IMR-90 (cell line): ENCODE measurements at regions not wholly inside any gene's neighbourhood (a gene's known extent, or its start where the extent isn't known, plus 50 kb on each side); places are given as distances from the start of the nearest gene placed in this dataset.

ENCODE experiments used
- ATAC-seq: fragments of 200-7000 bp; cut with Tn5 transposase; 2 replicates; pipeline ENCODE4 v1.9.1; 2020; ENCODE audit warnings: low read depth, mild to moderate bottlenecking, moderate library complexity
- BruUV-seq: library from RNA; stranded (reverse); fragments of 400-500 nt; replicated peaks from 2 replicates; lab custom pipeline; 2021; lab: Mats Ljungman, UMichigan
- CTCF ChIA-PET: fragments of 300-600 bp; formaldehyde crosslinking; extraction: SDS; loops from one replicate; lab custom pipeline; 2021; ENCODE audit warnings: antibody characterized with exemption; lab: Yijun Ruan, JAX
- POLR2A ChIA-PET: fragments of 300-600 bp; sonication (Branson Sonifier 250); formaldehyde crosslinking; loops from one replicate; lab custom pipeline; 2022; ENCODE audit warnings: antibody characterized with exemption; ENCODE audit not compliant: unreplicated experiment; lab: Charles Lee
- DNase-seq: peaks from one replicate; pipeline ENCODE4 v3.0.0; 2013
- H2AFZ ChIP-seq: replicated peaks from 2 replicates; pipeline ENCODE3; 2013; ENCODE audit warnings: low read length, mild to moderate bottlenecking; ENCODE audit not compliant: poor library complexity
- H2AK5ac ChIP-seq: 2 replicates; pipeline ENCODE4 v1.6.1; 2013; ENCODE audit warnings: low read depth, low read length, inconsistent platforms
- H2AK9ac ChIP-seq: replicated peaks from 2 replicates; pipeline ENCODE3; 2013; ENCODE audit warnings: mild to moderate bottlenecking, low read depth, low read length, moderate library complexity; ENCODE audit not compliant: poor library complexity
- H2BK120ac ChIP-seq: 2 replicates; pipeline ENCODE4 v1.6.1; 2013; ENCODE audit warnings: low read depth, low read length, inconsistent platforms
- H2BK15ac ChIP-seq: 3 replicates; pipeline ENCODE4 v1.6.1; 2013; ENCODE audit warnings: low read depth, low read length, inconsistent platforms
- H2BK20ac ChIP-seq: 2 replicates; pipeline ENCODE4 v1.6.1; 2013; ENCODE audit warnings: low read depth, mild to moderate bottlenecking, inconsistent platforms, low read length, moderate library complexity
- H2BK5ac ChIP-seq: 2 replicates; pipeline ENCODE4 v1.6.1; 2013; ENCODE audit warnings: mild to moderate bottlenecking, low read depth, low read length, inconsistent platforms; ENCODE audit not compliant: poor library complexity, severe bottlenecking
- H3K14ac ChIP-seq: replicated peaks from 2 replicates; pipeline ENCODE4 v1.6.1; 2013; ENCODE audit warnings: low read depth, low read length, inconsistent platforms
- H3K18ac ChIP-seq: 2 replicates; pipeline ENCODE4 v1.6.1; 2013; ENCODE audit warnings: low read depth, low read length, control low read depth
- H3K23ac ChIP-seq: 2 replicates; pipeline ENCODE4 v1.6.1; 2013; ENCODE audit warnings: low read depth, low read length, inconsistent platforms
- H3K27ac ChIP-seq: 2 replicates; pipeline ENCODE4 v1.5.1; 2013; ENCODE audit warnings: mild to moderate bottlenecking, control low read depth, low read length; ENCODE audit not compliant: insufficient read depth
- H3K27me3 ChIP-seq: 2 replicates; pipeline ENCODE4 v1.6.1; 2013; ENCODE audit warnings: low read length; ENCODE audit not compliant: control insufficient read depth, insufficient read depth
- H3K36me3 ChIP-seq: 2 replicates; pipeline ENCODE4 v1.6.1; 2013; ENCODE audit warnings: low read length, mixed read lengths; ENCODE audit not compliant: control insufficient read depth, insufficient read depth
- H3K4ac ChIP-seq: 2 replicates; pipeline ENCODE4 v1.6.1; 2013; ENCODE audit warnings: low read depth, low read length, inconsistent platforms
- H3K4me1 ChIP-seq: 2 replicates; pipeline ENCODE4 v1.6.1; 2013; ENCODE audit warnings: low read length, mixed read lengths; ENCODE audit not compliant: control insufficient read depth, insufficient read depth
- H3K4me2 ChIP-seq: 2 replicates; pipeline ENCODE4 v1.6.1; 2013; ENCODE audit warnings: low read depth, mild to moderate bottlenecking, control low read depth, low read length, moderate library complexity
- H3K4me3 ChIP-seq: 2 replicates; pipeline ENCODE4 v1.5.1; 2013; ENCODE audit warnings: low read depth, mild to moderate bottlenecking, control low read depth, low read length, moderate library complexity; ENCODE audit not compliant: insufficient read depth
- H3K56ac ChIP-seq: 2 replicates; pipeline ENCODE4 v1.6.1; 2013; ENCODE audit warnings: low read length, inconsistent platforms; ENCODE audit not compliant: insufficient read depth; ENCODE audit errors: extremely low read depth
- H3K79me1 ChIP-seq, 2 experiments: 2 replicates each; pipeline ENCODE4 v1.6.1; 2013; ENCODE audit warnings: low read length in 2 of 2, inconsistent platforms in 1 of 2, low read depth in 1 of 2
- H3K9ac ChIP-seq: 2 replicates; pipeline ENCODE4 v1.6.1; 2013; ENCODE audit warnings: low read depth, low read length, control low read depth
- H3K9me1 ChIP-seq: 2 replicates; pipeline ENCODE4 v1.6.1; 2013; ENCODE audit warnings: low read length, inconsistent platforms; ENCODE audit not compliant: insufficient read depth
- H3K9me3 ChIP-seq: 2 replicates; pipeline ENCODE4 v1.6.1; 2013; ENCODE audit warnings: low read length; ENCODE audit not compliant: control insufficient read depth, insufficient read depth
- H4K20me1 ChIP-seq: 2 replicates; pipeline ENCODE4 v1.6.1; 2013; ENCODE audit warnings: low read length, inconsistent platforms; ENCODE audit not compliant: insufficient read depth
- H4K5ac ChIP-seq: 2 replicates; pipeline ENCODE4 v1.6.1; 2013; ENCODE audit warnings: mild to moderate bottlenecking, low read depth, low read length, control low read depth
- H4K8ac ChIP-seq, 2 experiments: 2 replicates each; pipeline ENCODE4 v1.6.1; 2013; ENCODE audit warnings: low read depth in 2 of 2, low read length in 2 of 2, control low read depth in 1 of 2, inconsistent platforms in 1 of 2
- H4K91ac ChIP-seq: 2 replicates; pipeline ENCODE4 v1.6.1; 2013; ENCODE audit warnings: low read depth, low read length, inconsistent platforms; ENCODE audit not compliant: insufficient read depth
- CHD1 ChIP-seq: IDR thresholded peaks from 2 replicates; pipeline ENCODE4 v1.6.1; 2012; ENCODE audit warnings: low read depth, low read length, improper control_type of control experiment
- NFE2L2 ChIP-seq: fragments of 150-350 bp; IDR thresholded peaks from 2 replicates; pipeline ENCODE4 v1.6.1; 2016; ENCODE audit warnings: low read depth, mild to moderate bottlenecking, low read length
- POLR2A ChIP-seq: IDR thresholded peaks from 2 replicates; pipeline ENCODE4 v1.6.1; 2012; ENCODE audit warnings: mild to moderate bottlenecking, low read depth, low read length
- RCOR1 ChIP-seq: IDR thresholded peaks from 2 replicates; pipeline ENCODE4 v1.6.1; 2012; ENCODE audit warnings: mild to moderate bottlenecking, low read length, improper control_type of control experiment; ENCODE audit not compliant: insufficient replicate concordance
- WGBS, 2 experiments: methylation state at CpG; one replicate each; pipeline versions ENCODE4 v1.1.5 to v1.1.7; 2013; ENCODE audit warnings: missing lambda C conversion rate in 2 of 2; ENCODE audit not compliant: insufficient read length in 1 of 2; ENCODE audit errors: extremely low coverage in 2 of 2; 5-methylcytosine and 5-hydroxymethylcytosine counted together
- dilution Hi-C: fragments of 300-500 bp; cut with HindIII; formaldehyde crosslinking; loops from one replicate; pipeline ENCODE4 v1.14.3; 2018; ENCODE audit warnings: low sequenced_read_pairs; ENCODE audit not compliant: unreplicated experiment
- in situ Hi-C: fragments of 300-500 bp; cut with MboI; formaldehyde crosslinking; loops from 3 replicates; pipeline ENCODE4 v1.14.3; 2019; ENCODE audit warnings: low sequenced_read_pairs, inconsistent platforms, mixed read lengths
- intact Hi-C: fragments of 100-400 bp; cut with micrococcal nuclease; formaldehyde crosslinking; loops from 2 replicates; pipeline ENCODE4 v1.10.0; 2022

DNA sequence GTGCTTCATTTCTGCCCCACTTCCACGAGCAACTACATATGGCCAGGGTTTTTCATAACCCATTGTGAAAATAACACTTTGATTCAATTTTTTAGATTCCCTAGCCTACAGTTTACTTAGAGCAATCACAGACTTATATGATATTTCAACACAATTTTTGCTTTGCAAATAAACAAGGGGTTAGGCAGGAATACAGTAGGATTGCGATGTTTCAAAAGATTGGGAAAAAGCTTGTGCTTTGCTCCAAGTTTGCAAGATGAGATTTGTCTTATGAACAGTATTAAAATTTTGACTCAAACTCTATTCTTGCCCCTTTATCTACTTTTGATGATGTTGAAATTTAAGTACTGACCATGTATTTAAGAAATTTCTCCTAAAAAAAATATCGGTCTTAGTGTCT is 814.5 kb upstream of the PIK3C3 start:
- no TSS peak for BruUV-seq
- Histone ChIP-seq H3K14ac (no peak overlapping the region), H2BK120ac (no peak overlapping the region), H2BK5ac (no peak overlapping the region), H4K20me1 (no peaks in the 10 kb centered on the region), H3K9ac (no peak overlapping the region), H3K9me3 (no peaks in the 10 kb centered on the region), H3K4ac (no peak overlapping the region), H3K23ac (no peak overlapping the region), H2AK9ac (no peak overlapping the region), H3K18ac (no peak overlapping the region), H3K4me2 (no peak overlapping the region), H3K27ac (no peak overlapping the region), H4K5ac (no peak overlapping the region), H3K36me3 (no peaks in the 10 kb centered on the region), H3K79me1 (no peaks in the 10 kb centered on the region), H4K8ac (no peak overlapping the region), H3K56ac (no peak overlapping the region), H2AK5ac (no peak overlapping the region), H2AFZ (no peak overlapping the region), H2BK15ac (no peak overlapping the region), H3K9me1 (no peaks in the 10 kb centered on the region), H4K91ac (no peak overlapping the region), H2BK20ac (no peak overlapping the region), H3K4me1 (no peaks in the 10 kb centered on the region), H3K4me3 (no peak overlapping the region), H3K27me3 (no peaks in the 10 kb centered on the region)
- in situ Hi-C loops, result no loop called here
- ATAC-seq, result no peak; the same call in 1 of the 2 replicates
- dilution Hi-C loops, result no loop called here
- no peak for DNase-seq
- TF ChIP-seq POLR2A (no peak), CHD1 (no peak), RCOR1 (no peak), NFE2L2 (no peak)
- intact Hi-C loops, result loop anchor here (10.0 kb wide), 1 partner anchor 234 kb away; no protein-coding TSS in a partner anchor
- ChIA-PET CTCF (interaction anchor here (0.5 to 0.8 kb wide), 2 partner anchors 13 to 1745 kb away, joined by 3 read pairs; no protein-coding TSS in a partner anchor), POLR2A (no interaction called here)
- no CpG with 5 or more reads among the region's 3 CpGs for WGBS, 2 experiments
